IMR-90 (cell line): ENCODE measurements at regions not wholly inside any gene's neighbourhood (a gene's known extent, or its start where the extent isn't known, plus 50 kb on each side); places are given as distances from the start of the nearest gene placed in this dataset.

Experiments used
- BHLHE40 ChIP-seq: fragments of 150-350 bp; IDR thresholded peaks from 2 replicates; pipeline ENCODE4 v1.6.1; 2016; ENCODE audit warnings: mild to moderate bottlenecking, low read depth, low read length
- POLR2A ChIP-seq: IDR thresholded peaks from 2 replicates; pipeline ENCODE4 v1.6.1; 2012; ENCODE audit warnings: mild to moderate bottlenecking, low read depth, low read length
- RFX5 ChIP-seq: IDR thresholded peaks from 2 replicates; pipeline ENCODE4 v1.8.0; 2012; ENCODE audit warnings: low read depth, mild to moderate bottlenecking, low read length, moderate library complexity
- TF ChIP-seq, protein P1 (sequence below): conservative IDR thresholded peaks from 2 replicates; pipeline ENCODE4 v1.5.1; 2012; ENCODE audit warnings: mild to moderate bottlenecking, low read depth, low read length, improper control_type of control experiment

DNA sequence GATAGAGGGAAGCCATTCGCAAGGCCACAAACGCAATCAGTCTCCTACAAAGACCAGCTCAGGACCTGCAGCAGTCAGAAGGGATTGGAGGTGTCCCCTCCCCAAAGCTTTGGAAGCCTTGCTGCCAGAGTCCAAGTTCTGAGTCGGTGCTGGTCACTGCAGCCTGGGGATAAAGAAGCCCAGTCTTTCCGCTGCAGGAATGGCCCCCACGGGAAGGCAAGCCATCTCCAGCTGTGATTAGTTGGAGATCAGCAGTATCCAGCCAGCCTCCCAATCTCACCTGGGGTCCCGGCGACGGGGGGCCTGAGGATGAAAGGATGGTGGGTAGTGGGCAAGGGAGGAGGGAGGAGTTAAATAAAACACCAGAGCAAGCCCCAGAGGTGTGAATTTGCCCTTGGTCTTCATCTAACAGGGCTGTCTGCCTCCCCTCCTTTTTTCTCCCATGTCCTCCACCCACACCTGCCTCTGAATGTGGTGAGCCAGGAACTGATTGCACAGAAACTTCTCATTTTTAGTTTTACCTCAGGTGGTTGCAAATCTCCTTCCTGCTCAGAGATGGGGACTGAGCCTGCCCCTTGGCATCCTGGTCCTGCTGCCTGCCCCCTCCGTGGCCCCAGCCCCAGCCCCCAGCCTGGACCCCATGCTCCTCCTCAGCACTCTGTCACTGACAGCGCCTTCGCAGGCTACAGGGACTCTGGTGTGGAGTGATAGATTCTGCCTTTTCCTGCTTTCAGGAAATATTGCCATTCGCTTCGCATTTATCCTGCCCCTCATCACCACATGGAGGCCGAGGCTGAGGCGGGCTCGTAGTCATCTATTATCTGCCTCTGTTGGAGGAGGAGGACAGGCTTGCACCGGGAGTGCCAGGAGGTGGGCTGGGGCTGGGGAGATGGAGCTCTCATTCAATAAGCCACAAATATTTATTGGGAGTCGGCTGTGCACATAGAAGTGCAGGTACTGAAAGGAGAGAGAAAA is 262.9 kb upstream of the SDK2 start:
- no peak for TF ChIP-seq POLR2A
- TF ChIP-seq, protein P1, sequence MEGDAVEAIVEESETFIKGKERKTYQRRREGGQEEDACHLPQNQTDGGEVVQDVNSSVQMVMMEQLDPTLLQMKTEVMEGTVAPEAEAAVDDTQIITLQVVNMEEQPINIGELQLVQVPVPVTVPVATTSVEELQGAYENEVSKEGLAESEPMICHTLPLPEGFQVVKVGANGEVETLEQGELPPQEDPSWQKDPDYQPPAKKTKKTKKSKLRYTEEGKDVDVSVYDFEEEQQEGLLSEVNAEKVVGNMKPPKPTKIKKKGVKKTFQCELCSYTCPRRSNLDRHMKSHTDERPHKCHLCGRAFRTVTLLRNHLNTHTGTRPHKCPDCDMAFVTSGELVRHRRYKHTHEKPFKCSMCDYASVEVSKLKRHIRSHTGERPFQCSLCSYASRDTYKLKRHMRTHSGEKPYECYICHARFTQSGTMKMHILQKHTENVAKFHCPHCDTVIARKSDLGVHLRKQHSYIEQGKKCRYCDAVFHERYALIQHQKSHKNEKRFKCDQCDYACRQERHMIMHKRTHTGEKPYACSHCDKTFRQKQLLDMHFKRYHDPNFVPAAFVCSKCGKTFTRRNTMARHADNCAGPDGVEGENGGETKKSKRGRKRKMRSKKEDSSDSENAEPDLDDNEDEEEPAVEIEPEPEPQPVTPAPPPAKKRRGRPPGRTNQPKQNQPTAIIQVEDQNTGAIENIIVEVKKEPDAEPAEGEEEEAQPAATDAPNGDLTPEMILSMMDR = no peak
- no peak for TF ChIP-seq BHLHE40
- TF ChIP-seq RFX5 = no peak
